DND-41 (cell line): ENCODE measurements at regions not wholly inside any gene's neighbourhood (a gene's known extent, or its start where the extent isn't known, plus 50 kb on each side); places are given as distances from the start of the nearest gene placed in this dataset.

Source experiments
- ATAC-seq: fragments of 200-7000 bp; cut with Tn5 transposase; 3 replicates; pipeline ENCODE4 v1.9.1; 2021; ENCODE audit warnings: low read depth; ENCODE audit not compliant: insufficient read depth
- DNase-seq: peaks from one replicate; pipeline ENCODE4 v3.0.0-alpha.2; 2020
- H2AFZ ChIP-seq: 2 replicates; pipeline ENCODE4 v1.6.0; 2012; ENCODE audit warnings: low read depth, low read length
- H3K27ac ChIP-seq: 2 replicates; pipeline ENCODE4 v1.5.1; 2012; ENCODE audit warnings: low read length, inconsistent platforms
- H3K27me3 ChIP-seq: fragments of 200-600 bp; sonication (generic); 2 replicates; pipeline ENCODE4 v1.6.0; 2012; ENCODE audit warnings: low read length, mild to moderate bottlenecking, inconsistent platforms; ENCODE audit not compliant: insufficient read depth, poor library complexity
- H3K36me3 ChIP-seq: 2 replicates; pipeline ENCODE4 v1.5.1; 2012; ENCODE audit warnings: low read length, inconsistent platforms; ENCODE audit not compliant: insufficient read depth
- H3K4me1 ChIP-seq: 2 replicates; pipeline ENCODE4 v1.5.1; 2012; ENCODE audit warnings: mild to moderate bottlenecking, low read length; ENCODE audit not compliant: insufficient read depth
- H3K4me2 ChIP-seq: 2 replicates; pipeline ENCODE4 v1.6.0; 2012; ENCODE audit warnings: mild to moderate bottlenecking, moderate library complexity, low read length, inconsistent platforms; ENCODE audit not compliant: insufficient read depth
- H3K4me3 ChIP-seq, 2 experiments: fragments of 200-600 bp in 1 of 2; shearing (Covaris generic) in 1 of 2; 2 replicates each; pipeline ENCODE4 v1.5.1; 2012 to 2016; ENCODE audit warnings: inconsistent platforms in 2 of 2, low read length in 2 of 2, mild to moderate bottlenecking in 2 of 2, low read depth in 1 of 2, moderate library complexity in 1 of 2
- H3K79me2 ChIP-seq: 2 replicates; pipeline ENCODE4 v1.6.0; 2012; ENCODE audit warnings: low read length, inconsistent platforms; ENCODE audit not compliant: insufficient read depth
- H3K9ac ChIP-seq: 2 replicates; pipeline ENCODE4 v1.6.0; 2012; ENCODE audit warnings: low read depth, mild to moderate bottlenecking, inconsistent platforms, low read length, moderate library complexity
- H3K9me3 ChIP-seq: 2 replicates; pipeline ENCODE4 v1.5.1; 2012; ENCODE audit warnings: low read length, moderate library complexity, mild to moderate bottlenecking, inconsistent platforms; ENCODE audit not compliant: insufficient read depth, severe bottlenecking
- H4K20me1 ChIP-seq: 2 replicates; pipeline ENCODE4 v1.6.0; 2012; ENCODE audit warnings: low read length; ENCODE audit not compliant: insufficient read depth
- CTCF ChIP-seq: IDR thresholded peaks from 2 replicates; pipeline ENCODE4 v1.5.1; 2012; ENCODE audit warnings: borderline replicate concordance, low read length, moderate library complexity, mild to moderate bottlenecking; ENCODE audit not compliant: poor library complexity, severe bottlenecking; ENCODE audit errors: extremely low read depth
- EZH2 ChIP-seq: IDR thresholded peaks from 3 replicates; pipeline ENCODE4 v1.6.1; 2012; ENCODE audit warnings: borderline replicate concordance, low read depth, mild to moderate bottlenecking, moderate library complexity, low read length, inconsistent platforms; ENCODE audit not compliant: severe bottlenecking

GRCh38 chr2:108074946-108075345 lies 88.6 kb downstream of the SLC5A7 start:
- ATAC-seq (no peak), DNase-seq (no peak)
- H3K4me2 ChIP-seq: no peak overlapping the region
- H3K79me2 ChIP-seq: no peaks in the 10 kb centered on the region
- H4K20me1 ChIP-seq: no peaks in the 10 kb centered on the region
- no peak overlapping the region for H3K4me3 ChIP-seq
- no peak overlapping the region for H3K9ac ChIP-seq
- no peaks in the 10 kb centered on the region for H3K36me3 ChIP-seq
- no peak overlapping the region for H3K27ac ChIP-seq
- TF ChIP-seq EZH2 (no peak), CTCF (no peak)
- H3K9me3 ChIP-seq: no peaks in the 10 kb centered on the region
- no peaks in the 10 kb centered on the region for H3K27me3 ChIP-seq
- no peak overlapping the region for H2AFZ ChIP-seq
- no peaks in the 10 kb centered on the region for H3K4me1 ChIP-seq

GRCh38 chr2:108076527-108076926 lies 90.2 kb downstream of the SLC5A7 start:
- no peaks in the 10 kb centered on the region for H3K79me2 ChIP-seq
- no peak overlapping the region for H3K9ac ChIP-seq
- H3K36me3 ChIP-seq: no peaks in the 10 kb centered on the region
- H3K4me1 ChIP-seq: no peaks in the 10 kb centered on the region
- H2AFZ ChIP-seq: no peak overlapping the region
- H3K4me2 ChIP-seq: no peak overlapping the region
- H3K27ac ChIP-seq: no peak overlapping the region
- DNase-seq (no peak), ATAC-seq (no peak)
- no peaks in the 10 kb centered on the region for H3K27me3 ChIP-seq
- H3K9me3 ChIP-seq: no peaks in the 10 kb centered on the region
- no peak overlapping the region for H3K4me3 ChIP-seq
- no peaks in the 10 kb centered on the region for H4K20me1 ChIP-seq
- no peak for TF ChIP-seq EZH2
- no peak for TF ChIP-seq CTCF

GRCh38 chr2:108079736-108080135 lies 93.4 kb downstream of the SLC5A7 start:
- no peaks in the 10 kb centered on the region for H3K79me2 ChIP-seq
- H2AFZ ChIP-seq: no peak overlapping the region
- H3K27ac ChIP-seq: no peak overlapping the region
- no peak overlapping the region for H3K9ac ChIP-seq
- ATAC-seq (no peak), DNase-seq (no peak)
- no peak overlapping the region for H3K4me3 ChIP-seq
- H3K36me3 ChIP-seq: no peaks in the 10 kb centered on the region
- no peaks in the 10 kb centered on the region for H3K9me3 ChIP-seq
- H3K4me1 ChIP-seq: peaks cover 12% of the 10 kb centered on the region; the same call in 1 of the 2 replicates
- no peak for TF ChIP-seq CTCF
- TF ChIP-seq EZH2: no peak
- no peaks in the 10 kb centered on the region for H3K27me3 ChIP-seq
- H4K20me1 ChIP-seq: no peaks in the 10 kb centered on the region
- no peak overlapping the region for H3K4me2 ChIP-seq

- TF ChIP-seq CTCF: no peak
- TF ChIP-seq EZH2: no peak
Observed at GRCh38 chr2:108080177-108080576, 93.9 kb downstream of the SLC5A7 start.

More at GRCh38 chr2:108080177-108080576, 93.9 kb downstream of the SLC5A7 start:
- Histone ChIP-seq H3K79me2 (no peaks in the 10 kb centered on the region), H3K4me3 (no peak overlapping the region), H3K36me3 (no peaks in the 10 kb centered on the region), H3K9me3 (no peaks in the 10 kb centered on the region), H4K20me1 (no peaks in the 10 kb centered on the region), H3K4me1 (peaks cover 14% of the 10 kb centered on the region; the same call in 1 of the 2 replicates), H3K4me2 (no peak overlapping the region), H3K9ac (no peak overlapping the region), H2AFZ (no peak overlapping the region), H3K27me3 (no peaks in the 10 kb centered on the region), H3K27ac (no peak overlapping the region)
- DNase-seq (no peak), ATAC-seq (peak; percentile 61; the same call in 1 of the 3 replicates)
